OCI-LY7 (cell line): ENCODE measurements at regions not wholly inside any gene's neighbourhood (a gene's known extent, or its start where the extent isn't known, plus 50 kb on each side); places are given as distances from the start of the nearest gene placed in this dataset.

Experiments used
- BruUV-seq: library from RNA; stranded (reverse); fragments of 400-500 nt; replicated peaks from 2 replicates; lab custom pipeline; 2021; lab: Mats Ljungman, UMichigan
- CTCF ChIA-PET: fragments of 300-600 bp; sonication (Branson Sonifier 250); formaldehyde crosslinking; loops from one replicate; lab custom pipeline; 2022; ENCODE audit warnings: antibody characterized with exemption; ENCODE audit not compliant: unreplicated experiment; lab: Charles Lee
- POLR2A ChIA-PET: fragments of 300-600 bp; sonication (Branson Sonifier 250); formaldehyde crosslinking; loops from one replicate; lab custom pipeline; 2022; ENCODE audit warnings: antibody characterized with exemption; lab: Charles Lee
- DNase-seq: peaks from one replicate; pipeline ENCODE4 v3.0.0-alpha.2; 2015; ENCODE audit warnings: low spot score
- H2AFZ ChIP-seq: fragments of 200-600 bp; sonication (generic), shearing (Covaris generic); 2 replicates; pipeline ENCODE4 v1.6.1; 2014; ENCODE audit warnings: mild to moderate bottlenecking, antibody characterized with exemption, low read length, moderate library complexity
- H3K27ac ChIP-seq: fragments of 200-600 bp; sonication (generic); 2 replicates; pipeline ENCODE4 v1.5.1; 2014; ENCODE audit warnings: mixed run types, low read depth, mild to moderate bottlenecking, moderate library complexity, low read length, inconsistent platforms; ENCODE audit not compliant: poor library complexity, severe bottlenecking
- H3K36me3 ChIP-seq: fragments of 200-600 bp; sonication (generic); 2 replicates; pipeline ENCODE4 v1.6.1; 2014; ENCODE audit warnings: mild to moderate bottlenecking, antibody characterized with exemption, low read length, moderate library complexity, mixed read lengths; ENCODE audit not compliant: insufficient read depth
- H3K4me1 ChIP-seq: fragments of 200-600 bp; sonication (generic); 2 replicates; pipeline ENCODE4 v1.5.1; 2014; ENCODE audit warnings: mild to moderate bottlenecking, low read length; ENCODE audit not compliant: insufficient read depth, poor library complexity, severe bottlenecking
- H3K4me2 ChIP-seq: fragments of 200-600 bp; sonication (generic); 2 replicates; pipeline ENCODE4 v1.6.1; 2014; ENCODE audit warnings: mild to moderate bottlenecking, low read length
- H3K4me3 ChIP-seq: fragments of 200-600 bp; sonication (generic); 2 replicates; pipeline ENCODE4 v1.5.1; 2014; ENCODE audit warnings: mild to moderate bottlenecking, low read depth, low read length; ENCODE audit not compliant: poor library complexity, severe bottlenecking
- H3K79me2 ChIP-seq: fragments of 200-600 bp; sonication (generic); 2 replicates; pipeline ENCODE4 v1.6.1; 2016; ENCODE audit warnings: low read depth, mild to moderate bottlenecking, low read length, moderate library complexity, mixed read lengths; ENCODE audit not compliant: insufficient read depth
- H3K9me2 ChIP-seq: fragments of 200-600 bp; sonication (generic); 2 replicates; pipeline ENCODE4 v1.6.1; 2016; ENCODE audit warnings: mild to moderate bottlenecking, low read length, mixed read lengths; ENCODE audit not compliant: insufficient read depth
- H3K9me3 ChIP-seq: fragments of 200-600 bp; sonication (generic); 2 replicates; pipeline ENCODE4 v1.6.1; 2014; ENCODE audit warnings: mild to moderate bottlenecking, mixed run types, low read length, mixed read lengths
- H4K20me1 ChIP-seq: fragments of 200-600 bp; sonication (generic); 2 replicates; pipeline ENCODE4 v1.6.1; 2014; ENCODE audit warnings: mild to moderate bottlenecking, antibody characterized with exemption, low read length, moderate library complexity, mixed read lengths; ENCODE audit not compliant: insufficient read depth
- CTCF ChIP-seq: fragments of 200-600 bp; sonication (generic); conservative IDR thresholded peaks from 2 replicates; pipeline ENCODE4 v1.5.1; 2014; ENCODE audit warnings: mild to moderate bottlenecking, antibody characterized with exemption, low read length, moderate library complexity, mixed read lengths
- EZH2phosphoT487 ChIP-seq: fragments of 200-600 bp; sonication (generic); IDR thresholded peaks from 2 replicates; pipeline ENCODE4 v1.6.1; 2018; ENCODE audit warnings: low read depth, borderline replicate concordance, mild to moderate bottlenecking, mixed run types, antibody characterized with exemption, low read length, moderate library complexity, mixed read lengths
- intact Hi-C: fragments of 100-400 bp; cut with micrococcal nuclease; formaldehyde crosslinking; loops from one replicate; pipeline ENCODE4 v1.10.0; 2022; ENCODE audit not compliant: unreplicated experiment

- no peak for TF ChIP-seq EZH2phosphoT487
- no peak for TF ChIP-seq CTCF
- H3K79me2 ChIP-seq: no peaks in the 10 kb centered on the region
- intact Hi-C loops: no loop called here
- no peak overlapping the region for H3K4me2 ChIP-seq
- H2AFZ ChIP-seq: no peak overlapping the region
- H3K9me2 ChIP-seq: no peaks in the 10 kb centered on the region
- H4K20me1 ChIP-seq: no peaks in the 10 kb centered on the region
- H3K27ac ChIP-seq: no peak overlapping the region
- no peaks in the 10 kb centered on the region for H3K36me3 ChIP-seq
- no peak overlapping the region for H3K4me3 ChIP-seq
- POLR2A ChIA-PET: interaction anchor here (0.7 kb wide), 1 partner anchor 14 kb away, joined by 3 read pairs; no protein-coding TSS in a partner anchor
- no peak for DNase-seq
- no peaks in the 10 kb centered on the region for H3K4me1 ChIP-seq
- H3K9me3 ChIP-seq: 0 out of 2 replicates have a peak, but pooled peaks cover 7% of the 10 kb centered on the region
- no TSS peak for BruUV-seq
- CTCF ChIA-PET: no interaction called here
Observed at GRCh38 chr21:26659757-26660156, 86.7 kb upstream of the CYYR1 start.

- no peak overlapping the region for H3K4me3 ChIP-seq
- H3K79me2 ChIP-seq: no peaks in the 10 kb centered on the region
- ChIA-PET POLR2A (no interaction called here), CTCF (no interaction called here)
- H4K20me1 ChIP-seq: no peaks in the 10 kb centered on the region
- no peak overlapping the region for H2AFZ ChIP-seq
- DNase-seq: no peak
- TF ChIP-seq EZH2phosphoT487 (no peak), CTCF (no peak)
- no peaks in the 10 kb centered on the region for H3K4me1 ChIP-seq
- no peak overlapping the region for H3K27ac ChIP-seq
- H3K4me2 ChIP-seq: no peak overlapping the region
- intact Hi-C loops: no loop called here
- 0 out of 2 replicates have a peak, but pooled peaks cover 7% of the 10 kb centered on the region for H3K9me3 ChIP-seq
- no TSS peak for BruUV-seq
- H3K9me2 ChIP-seq: no peaks in the 10 kb centered on the region
- no peaks in the 10 kb centered on the region for H3K36me3 ChIP-seq
Observed at GRCh38 chr21:26659182-26659581, 86.1 kb upstream of the CYYR1 start.

- H3K36me3 ChIP-seq: no peaks in the 10 kb centered on the region
- no peak overlapping the region for H2AFZ ChIP-seq
- ChIA-PET POLR2A (no interaction called here), CTCF (no interaction called here)
- H3K9me3 ChIP-seq: 0 out of 2 replicates have a peak, but pooled peaks cover 7% of the 10 kb centered on the region
- BruUV-seq: no TSS peak
- H3K79me2 ChIP-seq: no peaks in the 10 kb centered on the region
- no peak for DNase-seq
- H3K4me3 ChIP-seq: no peak overlapping the region
- no peak overlapping the region for H3K4me2 ChIP-seq
- H3K27ac ChIP-seq: no peak overlapping the region
- no peak for TF ChIP-seq EZH2phosphoT487
- no peak for TF ChIP-seq CTCF
- H3K9me2 ChIP-seq: no peaks in the 10 kb centered on the region
- H4K20me1 ChIP-seq: no peaks in the 10 kb centered on the region
- intact Hi-C loops: no loop called here
- H3K4me1 ChIP-seq: no peaks in the 10 kb centered on the region
Observed at GRCh38 chr21:26655460-26655859, 82.4 kb upstream of the CYYR1 start.
